Activated T-cell treated with anti-CD3 and anti-CD28 coated beads for 24 hours (primary cell): ENCODE measurements at regions not wholly inside any gene's neighbourhood (a gene's known extent, or its start where the extent isn't known, plus 50 kb on each side); places are given as distances from the start of the nearest gene placed in this dataset.

ENCODE experiments used
- DNase-seq: peaks from one replicate; pipeline ENCODE4 v3.0.0-alpha.2; 2020; ENCODE audit warnings: low read depth

GRCh38 chr1:168918860-168919741, 187.4 kb upstream of the ATP1B1 start:
- DNase-seq, result no peak

DNA sequence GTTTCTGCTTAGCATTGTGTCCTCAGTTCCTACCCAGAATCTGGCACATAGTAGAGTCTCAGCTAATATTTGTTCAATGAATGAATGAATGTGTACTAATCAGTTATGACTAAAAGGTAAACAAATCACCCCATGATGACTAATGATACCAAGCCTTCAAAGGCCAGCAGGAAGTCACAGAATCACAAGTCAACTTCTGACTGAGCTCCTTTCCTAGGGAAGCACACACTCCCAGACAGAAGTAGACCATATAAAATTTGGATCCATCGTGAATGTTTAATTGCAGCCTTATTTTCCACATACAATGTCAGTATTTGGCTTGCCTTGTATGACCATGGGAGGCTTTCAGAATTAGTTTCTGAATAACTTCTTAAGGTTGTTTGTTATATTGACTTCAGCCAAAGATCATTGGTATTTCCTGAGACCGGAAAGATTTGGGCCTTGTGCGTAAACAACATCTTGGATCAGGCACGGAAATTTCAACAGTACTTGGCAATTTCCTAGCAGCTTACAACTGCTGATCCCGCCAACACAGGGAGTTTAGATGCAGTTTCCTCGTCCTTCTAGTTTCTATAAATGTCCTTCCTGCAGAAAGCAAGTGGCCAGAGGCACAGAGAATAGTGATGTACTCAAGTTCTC, 185.9 kb upstream of the ATP1B1 start:
- no peak for DNase-seq

GRCh38 chr1:168921629-168922028, 184.9 kb upstream of the ATP1B1 start:
- DNase-seq, result no peak

DNA sequence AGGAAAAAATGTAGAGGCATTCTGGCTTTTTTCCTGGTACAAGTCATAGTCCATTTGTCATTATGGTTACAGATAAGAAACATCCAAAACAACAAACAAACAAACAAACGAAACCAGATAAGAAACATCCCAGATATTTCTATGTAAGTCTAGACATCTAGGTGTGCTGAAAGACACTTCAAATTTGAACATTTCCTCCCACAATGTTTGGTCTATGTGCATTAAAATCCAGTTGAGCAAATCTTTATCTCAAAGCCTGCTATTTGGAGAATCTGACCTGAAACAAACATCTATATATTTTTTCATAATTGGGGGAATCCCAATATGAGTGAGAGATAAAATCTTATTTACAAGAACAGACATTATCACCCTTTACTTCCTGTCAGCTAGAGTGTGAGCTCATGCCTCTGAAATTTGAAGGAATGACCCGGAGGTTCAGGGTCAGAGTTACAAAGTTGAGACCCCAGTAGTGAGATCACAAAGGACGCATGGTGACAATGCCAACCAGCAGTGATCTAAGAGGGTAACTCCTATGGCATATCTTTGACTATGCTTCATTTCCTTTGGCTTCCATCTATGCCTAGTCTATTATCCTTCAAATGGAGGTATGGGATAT, 182.9 kb upstream of the ATP1B1 start:
- no peak for DNase-seq

- DNase-seq, result no peak
These were observed 181.5 kb upstream of the ATP1B1 start for GRCh38 chr1:168924976-168925375.

- no peak for DNase-seq
These were observed 180.3 kb upstream of the ATP1B1 start for GRCh38 chr1:168926236-168926635.

GRCh38 chr1:168932539-168932938, 174.0 kb upstream of the ATP1B1 start:
- DNase-seq, result no peak

- DNase-seq, result no peak
These were observed 173.2 kb upstream of the ATP1B1 start for GRCh38 chr1:168933141-168933805.

GRCh38 chr1:168939110-168939946, 167.2 kb upstream of the ATP1B1 start:
- DNase-seq, result no peak

- DNase-seq, result no peak
These were observed 166.6 kb upstream of the ATP1B1 start for GRCh38 chr1:168939947-168940223.

GRCh38 chr1:168941640-168942039, 164.8 kb upstream of the ATP1B1 start:
- no peak for DNase-seq

GRCh38 chr1:168942165-168942564, 164.3 kb upstream of the ATP1B1 start:
- no peak for DNase-seq

GRCh38 chr1:168945870-168946269, 160.6 kb upstream of the ATP1B1 start:
- DNase-seq, result no peak

DNA sequence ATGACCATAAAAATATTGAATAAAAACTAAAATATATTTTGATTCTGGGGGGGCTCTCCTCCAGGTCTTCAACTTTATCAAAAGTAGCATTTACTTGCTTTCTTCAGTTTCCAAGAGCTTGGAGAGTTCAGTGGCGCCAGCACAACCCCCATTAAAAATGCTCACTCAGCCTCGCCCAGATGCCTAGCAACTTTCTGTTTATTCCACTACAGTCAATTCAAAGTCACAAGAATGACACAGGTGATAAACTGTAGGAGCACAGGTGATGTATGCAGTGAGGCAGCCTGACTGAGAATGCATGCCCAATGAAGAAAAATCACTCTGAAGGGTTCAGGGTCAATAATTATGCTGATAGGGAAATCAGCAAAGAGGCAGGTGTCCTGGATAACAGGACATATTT, 159.4 kb upstream of the ATP1B1 start:
- no peak for DNase-seq

DNA sequence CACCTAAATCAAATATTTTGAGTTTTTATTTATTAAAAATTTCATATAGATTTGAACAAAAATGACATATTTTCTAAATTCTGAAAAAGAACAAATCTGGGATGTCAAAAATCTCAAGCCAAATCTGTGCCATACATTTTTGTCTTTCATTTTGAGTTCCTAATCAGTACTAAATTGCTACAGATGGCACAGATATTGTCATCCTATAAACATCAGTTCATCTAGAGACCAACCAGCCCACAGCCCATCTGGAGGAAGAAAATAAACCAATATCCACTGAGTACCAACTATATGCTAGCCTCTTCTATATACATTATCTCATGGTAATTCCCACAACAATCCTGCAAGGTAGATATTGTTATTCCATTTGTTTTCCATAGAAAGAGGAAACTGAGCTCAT, 156.8 kb upstream of the ATP1B1 start:
- no peak for DNase-seq

- DNase-seq, result no peak
These were observed 148.7 kb upstream of the ATP1B1 start for GRCh38 chr1:168957818-168958217.

DNA sequence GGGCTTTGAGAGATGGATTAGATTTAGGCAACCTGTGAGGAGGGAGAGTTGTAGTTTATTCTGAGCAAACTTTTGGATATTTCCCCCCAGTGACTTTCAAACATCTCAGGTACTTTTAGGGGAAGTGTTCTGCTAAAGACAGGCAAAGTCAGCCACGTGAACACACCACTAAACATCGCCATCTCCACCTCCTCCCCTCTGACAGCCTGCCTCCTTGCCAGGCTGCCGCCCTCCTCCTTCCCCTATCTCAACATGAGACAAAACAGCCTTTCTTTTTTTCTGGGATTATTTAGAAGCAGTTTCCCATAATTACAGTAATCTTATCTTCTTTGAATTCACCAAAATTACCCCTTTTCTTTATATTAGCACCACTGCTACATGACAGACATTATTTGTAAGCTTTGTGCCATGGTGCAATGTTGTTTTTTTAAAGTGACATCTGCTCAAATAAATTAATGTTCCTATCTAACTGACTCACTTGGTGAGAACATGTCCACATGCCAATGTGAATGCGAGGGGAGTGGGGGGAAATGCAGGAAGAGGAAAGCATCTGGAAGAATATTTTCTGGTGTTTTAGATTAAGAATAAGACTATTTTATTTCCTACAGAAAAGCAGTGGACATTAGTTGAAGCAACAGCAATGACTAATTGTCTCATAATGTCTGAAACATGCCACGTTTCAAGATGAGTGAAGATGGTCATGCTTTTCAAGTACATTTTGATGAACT, 147.8 kb upstream of the ATP1B1 start:
- DNase-seq, result no peak

DNA sequence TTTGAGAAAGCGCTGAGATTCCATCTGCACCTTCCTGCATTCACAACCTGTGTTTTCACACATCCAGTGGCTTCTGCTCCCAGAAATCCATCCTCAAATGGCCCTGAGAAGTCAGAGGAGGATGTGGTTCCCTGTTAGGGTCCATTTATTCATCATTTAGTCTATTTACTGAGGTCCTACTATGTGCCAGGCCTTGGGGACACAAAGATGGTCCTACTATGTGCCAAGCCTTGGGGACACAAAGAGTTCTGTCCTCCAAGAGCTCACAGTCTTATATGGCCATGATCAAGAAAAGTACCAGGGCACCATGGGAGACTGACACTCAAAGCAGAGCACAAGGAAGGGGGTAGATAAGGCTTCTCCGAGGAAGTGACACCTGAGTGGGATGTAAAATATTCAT, 147.1 kb upstream of the ATP1B1 start:
- no peak for DNase-seq

DNA sequence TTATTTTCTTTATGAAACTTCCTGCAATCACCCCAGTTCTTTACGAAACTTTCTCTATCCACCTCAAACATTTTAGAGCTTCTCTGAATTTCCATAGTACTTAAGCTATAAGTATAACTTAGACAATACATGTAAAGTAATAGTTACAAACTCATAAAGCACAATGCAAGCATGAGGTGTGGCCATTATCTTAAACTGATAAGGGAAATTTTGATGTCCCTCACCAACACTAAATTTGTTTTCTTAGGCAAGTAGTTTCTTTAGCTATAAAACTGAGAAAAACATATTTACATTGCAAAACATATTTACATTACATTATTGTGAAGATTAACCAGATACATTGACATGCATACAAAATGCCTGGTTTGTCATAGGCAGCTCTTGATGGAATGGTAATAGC, 146.4 kb upstream of the ATP1B1 start:
- no peak for DNase-seq

DNA sequence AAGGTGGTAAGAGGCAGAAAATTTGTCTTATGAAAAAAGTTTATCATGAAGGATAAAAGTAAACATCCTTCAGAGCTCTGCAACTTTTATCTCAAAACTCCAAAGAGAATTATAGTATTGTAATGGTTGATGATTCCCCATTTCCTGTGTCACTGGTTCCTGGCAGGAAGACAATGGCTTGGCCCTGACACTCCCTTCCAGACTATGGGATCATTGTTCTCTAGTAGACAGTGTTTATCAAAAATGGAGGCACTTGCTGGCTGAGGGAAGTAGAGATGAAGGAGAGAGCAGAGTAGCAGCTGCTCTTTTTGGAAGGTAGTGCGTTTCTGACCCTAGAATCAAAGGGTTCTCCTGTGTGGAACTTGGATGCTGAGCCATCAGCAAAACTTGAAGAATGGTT, 145.9 kb upstream of the ATP1B1 start:
- DNase-seq, result no peak

- no peak for DNase-seq
These were observed 142.9 kb upstream of the ATP1B1 start for GRCh38 chr1:168963601-168964000.
